OCI-M1 (cell line): ENCODE measurements at regions not wholly inside any gene's neighbourhood (a gene's known extent, or its start where the extent isn't known, plus 50 kb on each side); places are given as distances from the start of the nearest gene placed in this dataset.
"Not testable (repeated sequence)": the region's sequence is repeated elsewhere in the genome, so short reads cannot be mapped to it uniquely, and the experiment has no call there.

Experiments
- DNase-seq: peaks from one replicate; lab custom pipeline; 2025; lab: John Stamatoyannopoulos, UW

DNA sequence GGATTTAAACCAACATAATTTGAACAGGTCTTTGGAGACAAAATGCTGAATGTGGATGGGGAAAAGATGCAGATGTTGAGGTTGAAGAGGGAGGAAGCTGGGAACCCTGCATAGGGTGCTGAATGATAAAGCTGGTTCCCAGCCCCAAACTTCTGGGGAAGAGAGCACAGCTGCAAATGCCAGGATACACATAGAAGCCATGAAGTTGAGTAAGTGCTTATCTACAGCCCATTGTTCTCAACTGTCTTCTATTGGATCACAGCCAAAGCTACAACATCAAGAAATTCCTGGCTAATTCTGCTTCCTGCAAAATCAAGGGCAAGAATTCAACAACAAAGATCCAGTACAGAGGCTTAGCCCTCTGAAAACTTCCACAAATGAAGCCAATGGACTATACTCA is 779.8 kb downstream of the PRIM2 start:
- DNase-seq = not testable (repeated sequence)

DNA sequence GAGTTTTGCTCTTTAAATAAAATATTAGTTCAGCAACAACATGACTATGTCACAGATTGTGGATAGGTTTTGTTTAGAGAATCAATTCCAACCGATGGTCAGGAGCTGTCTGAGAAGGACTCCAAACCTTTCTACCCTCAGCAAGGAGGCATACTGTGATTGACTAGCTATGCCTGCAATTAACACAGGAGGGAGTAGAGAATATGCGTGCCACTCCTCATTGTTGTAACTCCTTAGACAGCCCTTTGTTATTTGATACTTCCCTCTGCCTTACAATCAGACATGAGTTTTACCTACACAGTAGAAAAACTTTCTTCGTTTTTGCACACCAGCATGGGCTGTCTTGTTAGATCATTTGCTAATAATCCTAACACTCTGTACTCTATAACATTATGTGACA is 796.5 kb downstream of the PRIM2 start:
- no peak for DNase-seq

- DNase-seq = not testable (repeated sequence)
Observed at GRCh38 chr6:58117162-58117561, 799.7 kb downstream of the PRIM2 start.

DNA sequence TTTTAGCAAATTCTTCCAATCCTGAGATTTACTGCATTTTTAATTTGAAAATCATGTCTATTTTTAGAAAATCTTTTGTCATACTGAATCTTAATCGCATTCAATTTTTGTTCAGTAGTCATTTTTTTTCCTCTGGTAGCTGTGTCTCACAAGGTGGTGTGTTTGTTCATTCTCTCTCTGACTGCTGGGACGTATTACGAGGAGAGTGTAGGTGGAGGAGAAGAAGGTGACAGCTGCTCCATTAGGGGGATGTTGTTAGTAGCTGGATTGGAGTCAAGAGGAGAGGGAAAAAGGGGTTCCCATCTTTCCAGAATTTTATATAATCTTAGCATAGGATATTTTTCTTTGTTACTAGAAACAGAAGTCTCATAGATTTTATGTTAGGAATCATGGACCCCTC is 804.2 kb downstream of the PRIM2 start:
- DNase-seq = not testable (repeated sequence)

DNA sequence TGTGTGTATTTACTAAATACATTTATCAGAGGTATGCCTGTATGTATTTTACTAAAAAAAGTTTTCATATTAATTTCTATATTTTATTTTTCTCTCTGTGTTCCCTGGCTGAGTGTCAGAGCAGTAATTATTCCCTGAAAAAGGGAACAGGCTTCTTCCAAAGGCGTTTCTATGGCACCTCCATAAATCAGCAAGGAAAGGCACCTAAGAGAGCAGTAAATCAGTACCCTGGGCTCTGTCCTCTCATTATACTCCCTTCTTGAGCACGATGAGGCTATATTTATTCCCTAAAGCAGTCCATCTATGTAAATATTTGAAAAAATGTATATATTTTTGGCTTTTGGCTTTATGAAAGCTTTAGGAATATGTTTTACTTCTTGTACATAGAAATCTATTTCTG is 806.3 kb downstream of the PRIM2 start:
- not testable (repeated sequence) for DNase-seq

DNA sequence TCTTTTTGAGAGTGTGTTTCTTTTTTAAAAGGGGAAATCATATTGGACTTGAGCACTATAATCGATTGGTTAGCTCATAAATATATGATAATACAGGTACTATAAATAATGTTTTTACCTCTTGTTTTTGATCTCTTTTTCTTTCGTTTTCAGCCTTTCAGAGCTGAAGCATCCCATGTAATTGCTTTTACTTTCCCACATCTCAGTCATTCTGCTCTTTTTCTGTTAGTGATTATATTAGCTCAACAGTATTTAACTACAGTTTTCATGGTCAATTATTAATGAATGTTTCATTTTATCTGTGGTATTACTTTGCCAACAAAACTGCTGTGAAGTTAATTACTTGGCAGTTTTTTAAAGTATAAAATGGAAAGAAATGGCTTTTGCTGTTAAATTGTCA is 811.1 kb downstream of the PRIM2 start:
- DNase-seq = not testable (repeated sequence)

GRCh38 chr6:58129098-58129497 is 811.7 kb downstream of the PRIM2 start:
- not testable (repeated sequence) for DNase-seq

- DNase-seq = not testable (repeated sequence)
Observed at GRCh38 chr6:58139746-58140145, 822.3 kb downstream of the PRIM2 start.

- not testable (repeated sequence) for DNase-seq
Observed at GRCh38 chr6:58171025-58171424, 853.6 kb downstream of the PRIM2 start.

DNA sequence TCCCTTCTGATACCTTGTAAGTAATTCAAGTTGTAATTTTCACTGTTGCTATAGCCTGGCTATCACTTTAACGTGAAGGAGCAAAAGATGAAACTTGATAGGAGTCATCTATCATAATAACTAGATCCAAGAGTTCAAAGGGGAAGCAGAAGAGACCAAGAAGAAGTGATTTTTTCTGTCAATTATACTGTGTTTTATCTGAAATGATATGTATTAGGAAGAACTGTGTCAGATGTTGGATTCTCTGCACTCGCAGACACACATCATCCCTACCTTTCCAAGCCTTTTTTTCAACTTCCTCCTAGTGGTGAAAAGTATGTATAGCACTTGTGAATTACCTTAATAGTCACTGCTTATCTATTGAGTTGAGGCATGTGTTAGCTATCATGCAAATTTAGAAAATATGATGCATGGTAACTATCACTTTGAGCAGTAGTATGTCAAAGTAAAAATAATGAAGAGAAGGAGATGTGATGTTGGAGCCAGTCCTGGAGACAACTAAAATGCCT is 864.2 kb downstream of the PRIM2 start:
- not testable (repeated sequence) for DNase-seq

GRCh38 chr6:58185300-58185699 is 867.9 kb downstream of the PRIM2 start:
- DNase-seq = not testable (repeated sequence)

DNA sequence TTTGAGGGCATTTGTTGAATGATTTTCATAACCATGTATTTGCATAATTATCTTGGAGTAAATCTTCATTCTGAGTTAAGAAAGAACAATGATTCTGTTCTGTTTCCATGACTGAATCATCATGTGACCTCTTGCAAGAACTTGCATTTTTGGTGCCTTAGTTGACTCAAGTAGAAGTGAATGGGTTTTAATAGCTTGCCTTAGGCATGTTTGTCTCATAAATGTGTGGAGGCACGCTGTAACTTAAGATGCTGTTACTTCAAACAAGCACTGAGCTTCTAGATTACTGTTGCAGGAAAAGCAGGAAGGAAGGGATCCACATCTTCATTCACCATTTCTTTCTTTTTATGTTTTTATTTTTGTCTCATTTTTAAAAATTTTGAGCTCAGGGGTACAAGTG is 875.8 kb downstream of the PRIM2 start:
- not testable (repeated sequence) for DNase-seq

- no peak for DNase-seq
Observed at GRCh38 chr6:58198301-58198700, 880.9 kb downstream of the PRIM2 start.

- not testable (repeated sequence) for DNase-seq
Observed at GRCh38 chr6:58237124-58237523, 919.7 kb downstream of the PRIM2 start.

GRCh38 chr6:58238421-58238820 is 921.0 kb downstream of the PRIM2 start:
- DNase-seq = peak; percentile 95

GRCh38 chr6:58257625-58258024 is 940.2 kb downstream of the PRIM2 start:
- not testable (repeated sequence) for DNase-seq

- no peak for DNase-seq
Observed at GRCh38 chr6:58290177-58290576, 972.7 kb downstream of the PRIM2 start.

GRCh38 chr6:58291319-58291718 is 973.9 kb downstream of the PRIM2 start:
- DNase-seq = not testable (repeated sequence)

GRCh38 chr6:58307901-58308300 is 990.5 kb downstream of the PRIM2 start:
- not testable (repeated sequence) for DNase-seq

GRCh38 chr6:58332108-58332507 is 1014.7 kb downstream of the PRIM2 start:
- not testable (repeated sequence) for DNase-seq

DNA sequence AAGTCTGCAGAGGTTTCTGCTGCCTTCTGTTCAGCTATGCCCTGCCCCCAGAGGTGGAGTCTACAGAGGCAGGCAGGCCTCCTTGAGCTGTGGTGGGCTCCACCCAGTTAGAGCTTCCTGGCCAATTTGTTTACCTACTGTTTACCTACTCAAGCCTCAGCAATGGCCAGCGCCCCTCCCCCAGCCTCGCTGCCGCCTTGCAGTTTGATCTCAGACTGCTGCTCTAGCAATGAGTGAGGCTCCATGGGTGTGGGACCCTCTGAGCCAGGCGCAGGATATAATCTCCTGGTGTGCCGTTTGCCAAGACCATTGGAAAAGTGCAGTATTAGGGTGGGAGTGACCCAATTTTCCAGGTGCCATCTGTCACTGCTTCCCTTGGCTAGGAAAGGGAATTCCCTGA is 1024.9 kb downstream of the PRIM2 start:
- DNase-seq = not testable (repeated sequence)

GRCh38 chr6:58347534-58347933 is 1030.1 kb downstream of the PRIM2 start:
- not testable (repeated sequence) for DNase-seq

DNA sequence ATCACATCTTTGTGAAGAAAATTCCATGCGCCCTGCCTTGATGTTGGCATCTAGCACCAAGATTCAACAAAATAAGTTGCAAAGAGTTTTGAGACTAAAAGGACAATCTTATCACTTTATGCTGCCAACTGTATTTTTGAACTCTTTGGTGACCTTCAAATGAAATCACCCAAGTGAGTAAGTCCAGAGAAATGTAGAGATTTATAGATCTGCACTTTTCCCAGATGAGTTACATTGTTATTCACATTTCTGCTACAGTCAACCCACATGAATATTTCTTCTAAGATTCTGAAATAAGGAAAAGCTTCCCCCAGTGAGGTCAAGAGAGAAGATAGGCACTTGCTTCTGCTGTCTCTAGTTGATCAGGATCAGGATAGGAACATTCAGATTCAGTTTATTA is 1034.2 kb downstream of the PRIM2 start:
- DNase-seq = not testable (repeated sequence)

GRCh38 chr6:58358452-58358851 is 1041.0 kb downstream of the PRIM2 start:
- DNase-seq = not testable (repeated sequence)
